ENCODE measurements at regions not wholly inside any gene's neighbourhood (a gene's known extent, or its start where the extent isn't known, plus 50 kb on each side); places are given as distances from the start of the nearest gene placed in this dataset.

- no peaks in the 10 kb centered on the region for H3K4me1 ChIP-seq (ENCODE audit: insufficient read depth, low read length)
- Mint-ChIP-seq H3K27ac (no peak overlapping the region), H3K4me3 (no peak overlapping the region), H3K36me3 (ENCODE audit: low read depth) (no peaks in the 10 kb centered on the region), H3K27me3 (no peaks in the 10 kb centered on the region), H3K4me1 (ENCODE audit: low read depth) (no peaks in the 10 kb centered on the region), H3K9me3 (peaks cover 19% of the 10 kb centered on the region)
- no peak overlapping the region for H3K4me3 ChIP-seq (ENCODE audit: low read length)
- no peak overlapping the region for H3K27ac ChIP-seq (ENCODE audit: low read depth in 1 of 2, low read length in 2 of 2)
- no peak for TF ChIP-seq CTCF (IDR thresholded peaks at IDR 0.05)
- no peak for ATAC-seq (ENCODE audit: poor library complexity)
- peaks cover 0 to 8% of the 10 kb centered on the region in 2 experiments for H3K9me3 ChIP-seq (ENCODE audit: control insufficient read depth in 1 of 2, insufficient read depth in 1 of 2, low read length in 2 of 2)
- DNase-seq, result no peak
- H3K27me3 ChIP-seq (ENCODE audit: control insufficient read depth in 1 of 2, insufficient read depth in 2 of 2, low read length in 2 of 2), result no peaks in the 10 kb centered on the region
- intact Hi-C loops (cut with DNase I, micrococcal nuclease), result no loop called here
- CTCF ChIA-PET, result no interaction called here
- no peaks in the 10 kb centered on the region for H3K36me3 ChIP-seq (ENCODE audit: insufficient read depth, low read length)
- POLR2A ChIA-PET, result no interaction called here
Observed at GRCh38 chr14:85003805-85004204, 526.1 kb upstream of the FLRT2 start.

- no peak overlapping the region for H3K4me3 Mint-ChIP-seq
- ChIA-PET POLR2A (no interaction called here), CTCF (no interaction called here)
Observed at GRCh38 chr14:85009506-85009905, 520.4 kb upstream of the FLRT2 start.

GRCh38 chr14:85010186-85010585 lies 519.8 kb upstream of the FLRT2 start:
- Histone ChIP-seq H3K9me3 (ENCODE audit: control insufficient read depth in 1 of 2, insufficient read depth in 1 of 2, low read length in 2 of 2) (peaks cover 0 to 4% of the 10 kb centered on the region in 2 experiments), H3K4me3 (ENCODE audit: low read length) (no peak overlapping the region), H3K27me3 (ENCODE audit: control insufficient read depth in 1 of 2, insufficient read depth in 2 of 2, low read length in 2 of 2) (no peaks in the 10 kb centered on the region), H3K4me1 (ENCODE audit: insufficient read depth, low read length) (no peaks in the 10 kb centered on the region), H3K36me3 (ENCODE audit: insufficient read depth, low read length) (no peaks in the 10 kb centered on the region), H3K27ac (ENCODE audit: low read depth in 1 of 2, low read length in 2 of 2) (no peak overlapping the region)
- no peak for TF ChIP-seq CTCF (IDR thresholded peaks at IDR 0.05)
- ATAC-seq (ENCODE audit: poor library complexity) (no peak), DNase-seq (no peak)
- H3K4me1 Mint-ChIP-seq (ENCODE audit: low read depth), result no peaks in the 10 kb centered on the region
- no peaks in the 10 kb centered on the region for H3K36me3 Mint-ChIP-seq (ENCODE audit: low read depth)
- H3K9me3 Mint-ChIP-seq, result peaks cover 15% of the 10 kb centered on the region
- ChIA-PET POLR2A (no interaction called here), CTCF (no interaction called here)
- intact Hi-C loops (cut with DNase I, micrococcal nuclease), result no loop called here
- H3K4me3 Mint-ChIP-seq, result no peak overlapping the region
- H3K27ac Mint-ChIP-seq, result no peak overlapping the region
- no peaks in the 10 kb centered on the region for H3K27me3 Mint-ChIP-seq

More at GRCh38 chr14:85009506-85009905, 520.4 kb upstream of the FLRT2 start:
- H3K27ac ChIP-seq (ENCODE audit: low read depth in 1 of 2, low read length in 2 of 2), result no peak overlapping the region
- H3K9me3 Mint-ChIP-seq, result peaks cover 11% of the 10 kb centered on the region
- no peaks in the 10 kb centered on the region for H3K36me3 Mint-ChIP-seq (ENCODE audit: low read depth)
- no peaks in the 10 kb centered on the region for H3K27me3 Mint-ChIP-seq
- H3K4me1 ChIP-seq (ENCODE audit: insufficient read depth, low read length), result no peaks in the 10 kb centered on the region
- ATAC-seq (ENCODE audit: poor library complexity) (no peak), DNase-seq (no peak)
- no peak overlapping the region for H3K4me3 ChIP-seq (ENCODE audit: low read length)
- H3K36me3 ChIP-seq (ENCODE audit: insufficient read depth, low read length), result no peaks in the 10 kb centered on the region
- peaks cover 0 to 8% of the 10 kb centered on the region in 2 experiments for H3K9me3 ChIP-seq (ENCODE audit: control insufficient read depth in 1 of 2, insufficient read depth in 1 of 2, low read length in 2 of 2)
- no peak for TF ChIP-seq CTCF (IDR thresholded peaks at IDR 0.05)
- intact Hi-C loops (cut with DNase I, micrococcal nuclease), result no loop called here
- H3K4me1 Mint-ChIP-seq (ENCODE audit: low read depth), result no peaks in the 10 kb centered on the region
- no peak overlapping the region for H3K27ac Mint-ChIP-seq
- no peaks in the 10 kb centered on the region for H3K27me3 ChIP-seq (ENCODE audit: control insufficient read depth in 1 of 2, insufficient read depth in 2 of 2, low read length in 2 of 2)

Measured in CD4-positive, alpha-beta T cell (primary cell).